ENCODE measurements at regions not wholly inside any gene's neighbourhood (a gene's known extent, or its start where the extent isn't known, plus 50 kb on each side); places are given as distances from the start of the nearest gene placed in this dataset.

- no peak overlapping the region for H3K4me3 ChIP-seq (ENCODE audit: low read depth, low read length)
- TF ChIP-seq, protein P1, sequence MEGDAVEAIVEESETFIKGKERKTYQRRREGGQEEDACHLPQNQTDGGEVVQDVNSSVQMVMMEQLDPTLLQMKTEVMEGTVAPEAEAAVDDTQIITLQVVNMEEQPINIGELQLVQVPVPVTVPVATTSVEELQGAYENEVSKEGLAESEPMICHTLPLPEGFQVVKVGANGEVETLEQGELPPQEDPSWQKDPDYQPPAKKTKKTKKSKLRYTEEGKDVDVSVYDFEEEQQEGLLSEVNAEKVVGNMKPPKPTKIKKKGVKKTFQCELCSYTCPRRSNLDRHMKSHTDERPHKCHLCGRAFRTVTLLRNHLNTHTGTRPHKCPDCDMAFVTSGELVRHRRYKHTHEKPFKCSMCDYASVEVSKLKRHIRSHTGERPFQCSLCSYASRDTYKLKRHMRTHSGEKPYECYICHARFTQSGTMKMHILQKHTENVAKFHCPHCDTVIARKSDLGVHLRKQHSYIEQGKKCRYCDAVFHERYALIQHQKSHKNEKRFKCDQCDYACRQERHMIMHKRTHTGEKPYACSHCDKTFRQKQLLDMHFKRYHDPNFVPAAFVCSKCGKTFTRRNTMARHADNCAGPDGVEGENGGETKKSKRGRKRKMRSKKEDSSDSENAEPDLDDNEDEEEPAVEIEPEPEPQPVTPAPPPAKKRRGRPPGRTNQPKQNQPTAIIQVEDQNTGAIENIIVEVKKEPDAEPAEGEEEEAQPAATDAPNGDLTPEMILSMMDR (IDR thresholded peaks at IDR 0.05; ENCODE audit: borderline replicate concordance, insufficient read depth, low read depth, low read length): no peak
Measured at GRCh38 chr7:131218727-131219128, 108.9 kb upstream of the MKLN1 start.

DNA sequence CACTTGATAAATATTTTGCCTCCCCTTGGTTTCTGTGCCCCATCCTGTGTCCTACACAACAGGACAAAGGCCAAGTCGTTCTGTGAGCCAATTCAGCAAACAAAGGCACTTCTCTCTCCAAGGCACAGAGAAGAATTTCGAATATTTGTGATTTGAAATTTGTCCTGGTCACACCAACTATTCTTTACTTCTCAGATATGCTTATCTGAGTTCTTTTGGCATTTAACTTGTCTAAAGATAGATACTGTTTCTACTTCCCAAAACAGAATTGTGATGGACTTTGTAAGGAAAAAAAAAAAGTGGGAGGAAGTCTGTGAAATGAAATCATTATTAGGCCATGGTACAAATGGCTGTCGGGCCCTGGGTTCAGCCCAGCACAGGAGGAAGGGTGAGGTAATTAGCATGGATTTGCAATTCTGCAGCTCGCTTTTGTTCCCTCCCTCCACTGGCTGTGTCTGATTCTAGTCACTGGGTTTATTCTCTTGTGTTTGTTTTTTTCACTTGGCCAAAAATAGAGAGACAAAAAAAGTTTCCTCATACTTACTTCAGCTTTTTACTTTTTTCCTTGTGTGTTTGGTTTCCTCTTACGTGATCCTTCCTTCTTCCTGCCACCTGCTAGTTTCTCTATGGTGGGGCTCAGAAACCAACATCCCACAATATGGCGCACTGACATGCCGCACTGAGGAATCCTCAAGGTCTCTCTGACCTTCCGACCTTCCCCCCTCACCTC, 108.2 kb upstream of the MKLN1 start:
- no peak overlapping the region for H3K4me3 ChIP-seq (ENCODE audit: low read depth, low read length)
- TF ChIP-seq, protein P1 (IDR thresholded peaks at IDR 0.05; ENCODE audit: borderline replicate concordance, insufficient read depth, low read depth, low read length): no peak

DNA sequence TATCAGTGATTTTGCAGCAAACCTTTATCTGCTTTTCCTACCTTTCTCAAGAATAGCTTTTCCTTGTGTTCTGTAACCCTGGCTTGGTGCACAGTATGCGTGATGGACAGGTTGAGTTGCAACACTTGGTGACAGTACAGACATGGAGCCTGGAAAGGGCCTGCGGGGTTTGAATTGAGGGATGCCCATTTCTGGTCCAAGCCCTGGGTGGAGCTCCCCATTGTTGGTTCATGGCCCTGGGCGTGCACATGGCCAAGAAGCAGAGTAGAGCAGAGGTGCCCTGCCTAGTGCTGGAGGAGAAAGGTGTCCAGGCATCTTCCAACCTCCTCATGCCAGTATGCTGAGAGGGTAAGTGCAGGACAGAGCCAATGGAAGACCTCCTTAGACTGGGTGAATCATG, 106.6 kb upstream of the MKLN1 start:
- TF ChIP-seq, protein P1 (IDR thresholded peaks at IDR 0.05; ENCODE audit: borderline replicate concordance, insufficient read depth, low read depth, low read length): no peak
- no peak overlapping the region for H3K4me3 ChIP-seq (ENCODE audit: low read depth, low read length)

GRCh38 chr7:131222171-131222570, 105.5 kb upstream of the MKLN1 start:
- no peak overlapping the region for H3K4me3 ChIP-seq (ENCODE audit: low read depth, low read length)
- TF ChIP-seq, protein P1 (IDR thresholded peaks at IDR 0.05; ENCODE audit: borderline replicate concordance, insufficient read depth, low read depth, low read length): no peak

- H3K4me3 ChIP-seq (ENCODE audit: low read depth, low read length): no peak overlapping the region
- TF ChIP-seq, protein P1 (IDR thresholded peaks at IDR 0.05; ENCODE audit: borderline replicate concordance, insufficient read depth, low read depth, low read length): no peak
Measured at GRCh38 chr7:131223151-131223550, 104.5 kb upstream of the MKLN1 start.

DNA sequence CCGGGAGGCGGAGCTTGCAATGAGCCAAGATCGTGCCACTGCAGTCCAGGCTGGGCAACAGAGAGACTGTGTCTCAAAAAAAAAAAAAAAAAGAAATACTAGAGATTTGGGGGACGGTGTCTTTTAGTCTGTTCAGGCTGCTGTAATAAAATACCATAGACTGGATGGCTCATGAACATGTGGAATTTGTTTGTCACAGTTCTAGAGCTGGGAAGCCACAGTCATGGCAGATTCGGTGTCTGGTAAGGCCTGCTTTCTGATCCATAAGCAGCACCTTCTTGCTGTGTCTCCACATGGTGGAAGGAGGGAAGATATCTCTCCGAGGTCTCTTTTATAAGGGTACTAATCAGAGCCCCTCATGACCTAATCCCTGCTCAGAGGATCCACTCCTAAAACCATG, 102.7 kb upstream of the MKLN1 start:
- TF ChIP-seq, protein P1 (IDR thresholded peaks at IDR 0.05; ENCODE audit: borderline replicate concordance, insufficient read depth, low read depth, low read length): no peak
- H3K4me3 ChIP-seq (ENCODE audit: low read depth, low read length): no peak overlapping the region
